ENCODE measurements at regions not wholly inside any gene's neighbourhood (a gene's known extent, or its start where the extent isn't known, plus 50 kb on each side); places are given as distances from the start of the nearest gene placed in this dataset.
A peak's percentile ranks its signal among the peaks of the same experiment; 100 is the strongest.
"Not testable (repeated sequence)": the region's sequence is repeated elsewhere in the genome, so short reads cannot be mapped to it uniquely, and the experiment has no call there.

GRCh38 chr15:77909182-77909940 lies 168.2 kb downstream of the TBC1D2B start:
- DNase-seq (ENCODE audit: low spot score) = no peak

- not testable (repeated sequence) for DNase-seq (ENCODE audit: low spot score)
These were observed 168.8 kb downstream of the TBC1D2B start for GRCh38 chr15:77908752-77909111.

- DNase-seq (ENCODE audit: low spot score) = peak; percentile 67
These were observed 169.4 kb downstream of the TBC1D2B start for GRCh38 chr15:77907824-77908751.

DNA sequence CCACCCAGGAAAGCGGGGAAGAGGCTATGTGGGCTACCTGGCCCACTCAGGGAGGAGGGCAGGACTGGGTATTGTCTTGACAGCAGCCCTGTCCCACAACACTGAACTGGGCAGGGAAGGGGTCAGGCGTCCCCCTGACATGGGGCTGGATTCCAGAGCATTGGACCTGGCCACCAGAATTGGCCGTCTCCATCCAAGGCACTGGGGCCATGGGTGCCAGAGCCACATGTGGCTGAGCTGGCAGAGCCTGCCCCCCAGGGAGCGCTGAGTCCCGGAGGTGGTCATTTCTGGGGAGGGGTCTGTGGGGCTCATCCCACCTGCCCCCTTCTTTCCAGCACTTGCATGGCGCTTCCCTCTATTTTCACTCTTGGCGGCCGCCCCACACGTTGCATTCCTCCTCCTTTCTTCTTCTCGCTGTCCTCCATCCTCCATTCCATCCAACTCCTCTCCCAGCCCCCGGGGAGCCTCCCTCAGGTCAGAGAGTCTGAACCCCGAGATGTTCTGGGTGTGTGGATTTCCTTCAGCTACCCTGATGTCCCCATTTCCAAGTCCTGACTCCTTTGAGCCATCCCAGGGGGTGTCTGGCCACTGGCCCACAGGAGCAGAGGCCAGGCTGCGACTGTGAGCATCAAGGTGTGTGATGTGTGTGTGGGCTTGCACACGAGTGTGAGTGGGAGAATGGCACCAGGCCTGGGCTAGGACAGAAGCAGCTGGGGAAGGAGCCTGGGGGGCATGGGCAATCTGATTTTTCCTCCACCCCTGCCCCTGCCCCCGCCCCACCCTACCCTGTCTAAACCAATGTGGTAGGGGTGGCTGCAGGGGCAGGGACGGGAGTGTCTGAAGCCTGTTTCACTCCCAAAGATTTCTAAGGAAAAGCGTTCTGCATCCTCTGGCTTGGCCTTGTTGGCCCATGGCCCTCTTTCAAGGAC lies 171.2 kb downstream of the TBC1D2B start:
- DNase-seq (ENCODE audit: low spot score) = not testable (repeated sequence)

DNA sequence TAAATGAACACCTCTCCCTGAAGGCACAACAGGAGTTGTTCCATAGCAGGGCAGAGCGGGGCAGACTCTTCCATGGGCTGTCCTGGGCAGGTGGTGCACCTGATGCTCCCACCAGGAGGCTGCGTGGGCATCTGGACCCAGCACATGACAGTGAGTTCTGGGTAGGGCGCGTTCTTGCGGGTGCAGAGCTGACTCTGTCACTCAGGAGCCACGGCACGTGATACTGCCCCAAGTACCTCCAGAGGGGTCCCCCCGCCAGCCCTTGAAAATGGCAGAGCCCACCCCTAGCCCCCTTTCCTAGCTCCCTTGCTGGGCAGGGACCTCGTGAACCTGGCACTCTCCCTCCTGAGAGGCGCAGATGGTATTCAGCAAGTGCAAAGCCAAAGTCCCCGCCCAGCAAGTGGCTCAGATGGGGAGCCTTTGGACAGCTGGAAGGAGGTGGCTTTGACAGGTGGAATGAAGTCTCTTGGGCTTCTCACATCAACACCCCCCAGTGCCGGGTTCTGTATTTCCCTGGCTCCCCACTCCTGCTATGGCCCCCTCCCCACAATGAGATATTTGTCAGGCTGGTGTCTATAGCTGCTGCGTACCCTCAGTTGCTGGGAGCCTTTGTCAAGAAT lies 172.1 kb downstream of the TBC1D2B start:
- DNase-seq (ENCODE audit: low spot score) = no peak

DNA sequence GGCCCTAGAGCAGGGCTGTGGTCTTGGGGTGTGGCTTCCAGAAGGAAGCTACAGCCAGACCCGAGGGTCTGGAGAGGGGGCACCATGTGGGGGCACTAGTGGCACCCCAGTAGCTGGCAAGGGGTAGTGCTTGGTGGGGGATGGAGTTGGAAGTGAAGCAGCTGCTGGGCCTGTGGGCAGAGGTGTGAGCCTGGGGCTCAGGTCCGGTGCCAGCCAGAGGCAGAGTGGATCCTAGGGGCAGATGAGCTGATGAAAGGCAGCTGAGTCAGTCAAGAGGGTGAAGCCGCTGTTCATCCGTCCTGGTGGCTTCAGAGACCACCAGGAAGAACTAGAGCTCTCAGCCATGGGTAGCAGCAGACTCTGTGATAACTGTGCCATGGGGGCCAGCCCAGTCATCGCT lies 172.6 kb downstream of the TBC1D2B start:
- no peak for DNase-seq (ENCODE audit: low spot score)

DNA sequence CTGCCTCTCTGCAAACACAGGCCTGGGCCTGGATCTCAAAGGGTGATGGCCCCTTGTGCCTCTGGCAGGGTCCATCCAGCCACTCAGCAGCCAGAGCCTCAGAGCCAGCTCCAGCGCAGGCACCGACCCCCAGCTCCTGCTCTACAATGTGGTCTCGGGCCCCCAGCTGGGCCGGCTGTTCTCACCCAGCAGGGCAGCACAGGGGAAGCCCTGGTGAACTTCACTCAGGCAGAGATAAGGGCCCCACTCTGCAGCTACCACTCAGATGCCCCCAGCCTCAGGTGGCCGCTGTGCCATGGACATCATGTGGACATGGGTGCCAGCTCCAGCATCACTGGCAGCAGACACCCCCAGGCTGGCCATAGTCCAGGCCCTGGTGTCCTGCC lies 173.1 kb downstream of the TBC1D2B start:
- DNase-seq (ENCODE audit: low spot score) = no peak

- not testable (repeated sequence) for DNase-seq (ENCODE audit: low spot score)
These were observed 173.6 kb downstream of the TBC1D2B start for GRCh38 chr15:77903761-77904435.

GRCh38 chr15:77902921-77903760 lies 174.4 kb downstream of the TBC1D2B start:
- DNase-seq (ENCODE audit: low spot score) = peak; percentile 69

DNA sequence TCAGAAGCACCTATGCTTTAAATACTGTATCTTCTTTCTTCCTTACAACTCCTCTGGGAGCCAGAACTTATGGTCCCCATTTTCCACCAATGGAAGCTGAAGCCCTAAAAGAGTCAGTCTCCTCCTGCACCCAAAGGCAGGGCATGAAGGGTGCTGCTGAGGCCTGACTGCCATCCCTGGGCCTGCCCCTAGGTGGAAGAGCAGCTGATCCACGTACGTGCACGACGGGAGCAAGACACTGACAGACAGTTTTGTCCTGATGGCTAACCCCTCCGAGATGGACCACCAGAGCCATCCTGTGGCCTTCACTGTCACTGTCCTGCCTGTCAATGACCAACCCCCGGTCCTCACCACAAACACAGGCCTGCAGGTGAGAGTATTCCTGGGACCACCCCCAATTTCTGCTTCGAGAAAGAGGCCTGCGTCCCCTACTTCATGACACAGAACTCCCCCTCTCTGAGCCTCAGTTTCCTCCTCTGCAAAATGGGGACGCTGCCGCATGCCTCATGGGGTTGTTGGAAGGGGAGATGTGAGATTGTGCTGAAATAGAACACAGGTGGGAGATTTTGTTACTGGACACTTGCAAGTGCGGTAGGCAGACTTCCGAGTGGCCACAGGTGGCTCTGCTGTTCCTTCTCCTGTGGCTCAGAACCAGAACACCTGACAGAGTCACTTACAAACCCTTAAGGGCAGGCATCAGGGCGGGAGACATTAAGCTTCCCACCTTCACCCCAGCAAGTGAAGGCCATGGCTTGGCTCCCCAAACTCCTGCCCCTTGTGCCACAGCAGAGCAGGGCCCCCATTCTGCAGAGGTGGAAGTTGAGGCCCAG lies 175.4 kb downstream of the TBC1D2B start:
- no peak for DNase-seq (ENCODE audit: low spot score)

DNA sequence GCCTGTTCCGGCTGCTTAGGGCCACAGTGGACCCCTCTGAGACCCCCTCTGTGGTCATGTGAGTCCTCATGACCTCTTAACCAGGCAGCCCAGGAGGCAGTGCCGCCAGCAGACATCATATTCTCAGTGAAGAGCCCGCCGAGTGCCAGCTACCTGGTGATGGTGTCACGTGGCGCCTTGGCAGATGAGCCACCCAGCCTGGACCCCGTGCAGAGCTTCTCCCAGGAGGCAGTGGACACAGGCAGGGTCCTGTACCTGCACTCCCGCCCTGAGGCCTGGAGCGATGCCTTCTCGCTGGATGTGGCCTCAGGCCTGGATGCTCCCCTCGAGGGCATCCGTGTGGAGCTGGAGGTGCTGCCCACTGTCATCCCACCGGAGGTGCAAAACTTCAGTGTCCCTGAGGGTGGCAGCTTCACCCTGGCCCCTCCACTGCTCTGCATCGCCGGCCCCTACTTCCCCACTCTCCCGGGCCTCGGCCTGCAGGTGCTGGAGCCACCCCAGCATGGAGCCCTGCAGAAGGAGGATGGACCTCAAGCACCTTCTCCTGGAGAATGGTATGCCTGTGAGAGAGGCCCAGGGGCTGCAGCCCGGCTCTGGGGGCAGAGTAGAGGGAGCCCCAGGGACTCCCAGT lies 176.1 kb downstream of the TBC1D2B start:
- no peak for DNase-seq (ENCODE audit: low spot score)

- peak; percentile 57 for DNase-seq (ENCODE audit: low spot score)
These were observed 177.1 kb downstream of the TBC1D2B start for GRCh38 chr15:77900331-77900963.

DNA sequence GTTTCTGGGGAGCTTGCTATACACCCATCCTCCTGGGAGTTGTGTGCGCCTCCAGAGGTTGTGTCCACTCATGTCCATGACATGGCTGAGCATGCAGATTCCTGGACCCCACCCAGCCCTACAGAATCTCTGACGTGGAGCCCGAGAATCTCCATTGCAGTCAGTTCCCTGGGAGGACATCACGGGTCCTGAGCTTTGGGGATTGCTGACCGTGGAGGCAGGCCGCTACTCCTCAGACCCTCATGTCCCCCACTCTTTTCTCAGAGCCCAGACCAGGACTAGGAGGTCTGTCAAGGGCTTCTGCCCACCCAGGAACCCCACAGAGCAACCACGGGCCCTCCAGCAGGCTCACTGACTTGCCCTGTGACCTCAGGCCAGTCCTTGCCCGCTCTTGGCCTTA lies 177.7 kb downstream of the TBC1D2B start:
- DNase-seq (ENCODE audit: low spot score) = not testable (repeated sequence)

DNA sequence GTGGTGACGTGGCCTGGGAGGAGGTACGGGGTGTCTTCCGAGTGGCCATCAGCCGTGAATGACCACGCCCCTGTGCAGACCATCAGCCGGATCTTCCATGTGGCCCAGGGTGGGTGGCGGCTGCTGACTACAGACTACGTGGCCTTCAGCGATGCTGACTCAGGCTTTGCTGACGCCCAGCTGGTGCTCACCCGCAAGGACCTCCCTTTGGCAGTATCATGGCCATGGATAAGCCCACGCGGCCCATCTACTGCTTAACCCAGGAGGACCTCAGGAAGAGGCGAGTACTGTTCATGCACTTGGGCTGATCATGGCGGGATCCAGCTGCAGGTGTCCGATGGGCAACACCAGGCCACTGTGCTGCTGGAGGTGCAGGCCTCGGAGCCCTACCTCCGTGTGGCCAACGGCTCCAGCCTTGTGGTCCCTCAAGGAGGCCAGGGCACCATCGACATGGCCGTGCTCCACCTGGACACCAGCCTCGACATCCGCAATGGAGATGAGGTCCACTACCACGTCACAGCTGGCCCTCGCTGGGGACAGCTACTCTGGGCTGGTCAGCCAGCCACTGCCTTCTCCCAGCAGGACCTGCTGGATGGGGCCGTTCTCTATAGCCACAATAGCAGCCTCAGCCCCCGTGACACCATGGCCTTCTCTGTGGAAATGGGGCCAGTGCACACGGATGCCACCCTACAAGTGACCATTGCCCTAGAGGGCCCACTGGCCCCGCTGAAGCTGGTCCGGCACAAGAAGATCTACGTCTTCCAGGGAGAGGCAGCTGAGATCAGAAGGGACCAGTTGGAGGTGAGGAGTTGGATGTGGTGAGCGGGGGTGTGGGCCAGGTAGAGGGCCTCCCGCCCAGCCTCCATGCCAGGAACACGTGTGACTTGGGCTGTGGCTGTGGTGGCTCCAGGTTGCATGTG lies 178.4 kb downstream of the TBC1D2B start:
- DNase-seq (ENCODE audit: low spot score) = no peak

DNA sequence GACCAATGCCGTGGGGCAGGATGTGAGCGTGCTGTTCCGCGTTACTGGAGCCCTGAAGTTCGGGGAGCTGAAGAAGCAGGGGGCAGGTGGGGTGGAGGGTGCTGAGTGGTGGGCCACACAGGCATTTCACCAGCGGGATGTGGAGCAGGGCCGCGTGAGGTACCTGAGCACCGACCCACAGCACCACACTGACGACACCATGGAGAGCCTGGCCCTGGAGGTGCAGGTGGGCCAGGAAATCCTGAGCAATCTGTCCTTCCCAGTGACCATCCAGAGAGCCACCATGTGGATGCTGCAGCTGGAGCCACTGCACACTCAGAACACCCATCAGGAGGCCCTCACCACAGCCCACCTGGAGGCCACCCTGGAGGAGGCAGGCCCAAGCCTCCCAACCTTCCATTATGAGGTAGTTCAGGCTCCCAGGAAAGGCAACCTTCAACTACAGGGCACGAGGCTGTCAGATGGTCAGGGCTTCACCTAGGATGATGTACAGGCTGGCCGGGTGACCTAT lies 179.6 kb downstream of the TBC1D2B start:
- DNase-seq (ENCODE audit: low spot score) = no peak

GRCh38 chr15:77897113-77897895 lies 180.2 kb downstream of the TBC1D2B start:
- not testable (repeated sequence) for DNase-seq (ENCODE audit: low spot score)

Data from hepatic stellate cell (primary cell).